Upper lobe of left lung (tissue), 6 donors: ENCODE measurements at regions not wholly inside any gene's neighbourhood (a gene's known extent, or its start where the extent isn't known, plus 50 kb on each side); places are given as distances from the start of the nearest gene placed in this dataset.

Source experiments
- ATAC-seq, 2 donors: fragments of 200-7000 bp; cut with Tn5 transposase; one replicate each; pipeline ENCODE4 v1.9.1; 2022; ENCODE audit warnings: mild to moderate bottlenecking in 2 of 2, moderate library complexity in 2 of 2; ENCODE audit not compliant: low FRiP score in 2 of 2
- DNase-seq, 2 donors: peaks; one replicate each; pipeline ENCODE4 v3.0.0-alpha.2; 2019 to 2020
- H3K27ac ChIP-seq, 4 donors: fragments of 200-600 bp; sonication (generic); one replicate each; pipeline ENCODE4 v1.5.1; 2016 to 2019
- H3K27me3 ChIP-seq, 4 donors: fragments of 200-600 bp; sonication (generic); one replicate each; pipeline ENCODE4 v1.5.1; 2017 to 2019
- H3K36me3 ChIP-seq, 4 donors: fragments of 200-600 bp; sonication (generic); one replicate each; pipeline ENCODE4 v1.5.1; 2016 to 2019
- H3K4me1 ChIP-seq, 4 donors: fragments of 200-600 bp; sonication (generic); one replicate each; pipeline ENCODE4 v1.5.1; 2018 to 2019
- H3K4me3 ChIP-seq, 4 donors: fragments of 200-600 bp; sonication (generic); one replicate each; pipeline ENCODE4 v1.5.1; 2017 to 2019; ENCODE audit warnings: mild to moderate bottlenecking in 2 of 4, moderate library complexity in 1 of 4
- H3K9me3 ChIP-seq, 4 donors: fragments of 200-600 bp; sonication (generic); one replicate each; pipeline ENCODE4 v1.5.1; 2018 to 2019
- EP300 ChIP-seq, 4 donors: sonication (generic); formaldehyde crosslinking; IDR thresholded peaks; one replicate each; pipeline ENCODE4 v1.5.1; 2017; ENCODE audit warnings: antibody characterized with exemption in 4 of 4, control low read depth in 2 of 4
- POLR2A ChIP-seq, 4 donors: fragments of 450-650 bp; IDR thresholded peaks; one replicate each; pipeline ENCODE4 v1.5.1; 2016 to 2017; ENCODE audit warnings: antibody characterized with exemption in 4 of 4, mild to moderate bottlenecking in 2 of 4
- POLR2AphosphoS5 ChIP-seq, 2 donors: sonication (generic); formaldehyde crosslinking; IDR thresholded peaks; one replicate each; pipeline ENCODE4 v1.5.1; 2017; ENCODE audit warnings: antibody characterized with exemption in 2 of 2
- WGBS, 2 donors: methylation state at CpG; one replicate each; pipeline ENCODE4 v1.1.5; 2017 to 2018; 5-methylcytosine and 5-hydroxymethylcytosine counted together
- TF ChIP-seq, protein P1 (sequence below), 6 experiments: fragments of 450-650 bp in 4 of 6; fragments of 200-600 bp in 2 of 6; sonication (generic) in 2 of 6; IDR thresholded peaks; one replicate each; pipeline ENCODE4 v1.5.1; 2016 to 2019; ENCODE audit warnings: antibody characterized with exemption in 6 of 6
- donor health status: DM: no; HTN: no; CAD: no; lungs with moderate emphysema.
- donor health status: DM: no; HTN: yes; CAD: no; lungs with severe emphysema.

DNA sequence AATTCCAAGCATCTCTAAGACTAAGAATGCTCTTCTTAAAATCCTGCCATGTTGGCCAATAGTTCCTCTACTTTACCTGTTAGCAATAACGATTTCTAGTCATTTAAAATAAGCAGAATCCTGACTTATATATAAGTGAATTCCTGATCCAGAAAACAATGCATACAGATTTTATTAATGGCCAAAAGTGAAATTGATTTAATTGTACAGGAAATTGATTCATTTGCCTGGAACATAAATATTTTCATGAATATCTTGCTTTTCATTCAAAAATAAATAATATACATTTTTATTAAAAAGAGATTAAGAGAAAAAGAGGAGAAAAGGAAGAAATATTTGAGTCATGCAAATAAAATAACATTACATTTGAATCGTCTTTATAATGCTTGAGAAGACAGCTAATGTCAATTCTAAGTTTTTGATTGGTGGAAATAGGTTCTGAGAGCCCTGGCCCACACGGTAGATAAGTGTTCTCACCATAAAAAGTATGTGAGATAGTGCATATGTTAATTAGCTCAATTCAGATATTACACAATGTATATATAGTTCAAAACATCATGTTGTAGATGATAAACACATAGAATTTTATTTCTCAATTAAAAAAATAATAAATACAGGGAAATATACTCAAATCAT is 323.2 kb upstream of the MIR17HG start:
- TF ChIP-seq POLR2AphosphoS5 (IDR thresholded peaks at IDR 0.05) (no peak), POLR2A (IDR thresholded peaks at IDR 0.05) (no peak), EP300 (IDR thresholded peaks at IDR 0.05) (no peak)
- TF ChIP-seq, protein P1, sequence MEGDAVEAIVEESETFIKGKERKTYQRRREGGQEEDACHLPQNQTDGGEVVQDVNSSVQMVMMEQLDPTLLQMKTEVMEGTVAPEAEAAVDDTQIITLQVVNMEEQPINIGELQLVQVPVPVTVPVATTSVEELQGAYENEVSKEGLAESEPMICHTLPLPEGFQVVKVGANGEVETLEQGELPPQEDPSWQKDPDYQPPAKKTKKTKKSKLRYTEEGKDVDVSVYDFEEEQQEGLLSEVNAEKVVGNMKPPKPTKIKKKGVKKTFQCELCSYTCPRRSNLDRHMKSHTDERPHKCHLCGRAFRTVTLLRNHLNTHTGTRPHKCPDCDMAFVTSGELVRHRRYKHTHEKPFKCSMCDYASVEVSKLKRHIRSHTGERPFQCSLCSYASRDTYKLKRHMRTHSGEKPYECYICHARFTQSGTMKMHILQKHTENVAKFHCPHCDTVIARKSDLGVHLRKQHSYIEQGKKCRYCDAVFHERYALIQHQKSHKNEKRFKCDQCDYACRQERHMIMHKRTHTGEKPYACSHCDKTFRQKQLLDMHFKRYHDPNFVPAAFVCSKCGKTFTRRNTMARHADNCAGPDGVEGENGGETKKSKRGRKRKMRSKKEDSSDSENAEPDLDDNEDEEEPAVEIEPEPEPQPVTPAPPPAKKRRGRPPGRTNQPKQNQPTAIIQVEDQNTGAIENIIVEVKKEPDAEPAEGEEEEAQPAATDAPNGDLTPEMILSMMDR (IDR thresholded peaks at IDR 0.05), result no peak
- DNase-seq (no peak), ATAC-seq (no peak)
- Histone ChIP-seq H3K27ac (no peak overlapping the region), H3K27me3 (no peaks in the 10 kb centered on the region), H3K36me3 (no peaks in the 10 kb centered on the region), H3K4me1 (no peaks in the 10 kb centered on the region), H3K9me3 (no peaks in the 10 kb centered on the region), H3K4me3 (no peak overlapping the region)
- WGBS, 2 donors, result 77 to 79% methylated on average over 3 of the region's 3 CpGs

DNA sequence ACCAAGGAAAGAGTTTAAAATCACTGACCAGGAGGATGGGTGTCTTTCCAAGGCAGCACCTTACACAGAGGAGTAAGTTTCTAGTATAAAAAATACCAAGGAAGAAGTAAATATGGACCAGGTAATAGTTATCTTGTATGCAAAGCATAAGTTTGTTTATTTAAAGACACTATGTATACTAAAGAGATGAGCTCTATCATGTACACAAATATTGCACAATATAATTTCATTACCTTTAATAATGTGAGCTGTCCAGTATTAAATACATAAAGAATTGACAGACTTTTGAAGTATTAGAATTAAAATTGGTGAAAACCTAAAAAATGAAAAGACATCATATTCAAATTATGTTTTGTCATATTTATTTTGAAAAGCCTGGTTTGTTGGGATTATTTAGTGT is 322.0 kb upstream of the MIR17HG start:
- Histone ChIP-seq H3K27me3 (no peaks in the 10 kb centered on the region), H3K4me1 (no peaks in the 10 kb centered on the region), H3K9me3 (no peaks in the 10 kb centered on the region), H3K36me3 (no peaks in the 10 kb centered on the region), H3K4me3 (no peak overlapping the region), H3K27ac (no peak overlapping the region)
- DNase-seq (no peak), ATAC-seq (no peak)
- TF ChIP-seq EP300 (IDR thresholded peaks at IDR 0.05), result no peak
- no peak for TF ChIP-seq POLR2AphosphoS5 (IDR thresholded peaks at IDR 0.05)
- TF ChIP-seq POLR2A (IDR thresholded peaks at IDR 0.05), result no peak
- TF ChIP-seq, protein P1 (IDR thresholded peaks at IDR 0.05), result no peak

DNA sequence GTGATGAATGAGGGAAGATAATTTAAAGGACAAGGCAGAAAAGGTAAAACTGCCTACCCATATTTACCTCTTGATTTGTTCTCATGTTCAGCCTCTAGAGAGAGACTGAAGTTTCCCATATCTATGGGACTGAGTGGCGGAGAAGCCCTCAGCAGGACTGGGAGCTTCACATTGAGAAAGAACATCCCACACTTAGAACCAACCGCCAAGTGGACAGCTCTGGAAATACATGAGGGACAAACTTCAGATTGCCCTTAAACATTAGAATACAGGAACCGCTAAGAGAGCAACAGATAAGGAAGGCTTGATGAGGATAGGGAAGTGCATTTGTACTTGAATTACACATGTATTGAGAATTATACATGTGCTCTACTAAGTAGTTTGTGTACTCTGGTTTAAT is 316.0 kb upstream of the MIR17HG start:
- no peaks in the 10 kb centered on the region for H3K27me3 ChIP-seq
- TF ChIP-seq, protein P1 (IDR thresholded peaks at IDR 0.05), result no peak
- no peak for TF ChIP-seq POLR2A (IDR thresholded peaks at IDR 0.05)
- TF ChIP-seq EP300 (IDR thresholded peaks at IDR 0.05), result no peak
- TF ChIP-seq POLR2AphosphoS5 (IDR thresholded peaks at IDR 0.05), result no peak
- H3K9me3 ChIP-seq, result no peaks in the 10 kb centered on the region
- H3K27ac ChIP-seq, result no peak overlapping the region
- no peaks in the 10 kb centered on the region for H3K36me3 ChIP-seq
- ATAC-seq (no peak), DNase-seq (no peak)
- H3K4me1 ChIP-seq, result no peaks in the 10 kb centered on the region
- WGBS, 2 donors, result 92 to 94% methylated on average over 3 of the region's 3 CpGs
- H3K4me3 ChIP-seq, result no peak overlapping the region

DNA sequence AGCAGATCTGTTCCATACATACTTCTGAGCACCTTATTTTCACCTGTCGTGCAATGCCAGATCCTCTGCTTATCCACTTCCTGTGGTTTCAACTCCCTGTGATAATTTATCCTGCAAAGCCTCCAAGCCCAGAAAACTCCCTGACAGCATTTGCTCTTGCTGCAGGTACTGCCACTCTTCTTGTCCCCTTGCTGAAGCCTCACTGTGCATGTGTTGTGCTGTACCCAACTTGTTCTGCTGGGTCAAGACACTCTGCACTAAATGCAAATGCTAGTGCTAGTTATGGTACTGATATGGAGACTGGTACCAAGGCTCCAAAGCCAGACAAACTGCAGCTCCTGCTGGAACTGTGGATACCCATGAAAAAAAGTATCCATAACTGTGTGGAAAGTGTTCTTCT is 315.4 kb upstream of the MIR17HG start:
- ATAC-seq, result no peak
- TF ChIP-seq, protein P1 (IDR thresholded peaks at IDR 0.05), result no peak
- TF ChIP-seq EP300 (IDR thresholded peaks at IDR 0.05), result no peak
- no peak overlapping the region for H3K27ac ChIP-seq

DNA sequence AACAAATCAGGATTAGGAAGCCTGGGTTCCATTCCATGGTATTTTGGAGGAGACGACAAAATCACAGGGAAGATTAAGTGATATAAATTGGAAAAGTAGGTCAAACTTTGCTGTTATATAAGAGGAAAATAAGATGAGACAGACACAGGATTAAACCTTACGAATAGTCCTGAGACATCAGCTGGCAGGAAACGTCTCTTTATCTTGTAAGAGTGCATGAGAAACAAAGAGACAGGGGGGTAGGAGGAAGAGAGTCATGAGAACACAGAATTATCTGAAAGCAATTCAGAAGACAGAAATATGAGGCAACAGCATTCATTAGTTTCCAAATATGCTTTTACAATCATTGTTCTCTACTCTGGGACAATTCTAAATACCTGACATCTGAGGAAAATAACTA is 310.6 kb upstream of the MIR17HG start:
- Histone ChIP-seq H3K27me3 (no peaks in the 10 kb centered on the region), H3K36me3 (no peaks in the 10 kb centered on the region), H3K9me3 (no peaks in the 10 kb centered on the region), H3K4me3 (no peak overlapping the region), H3K27ac (no peak overlapping the region), H3K4me1 (no peaks in the 10 kb centered on the region)
- no peak for DNase-seq
- TF ChIP-seq EP300 (IDR thresholded peaks at IDR 0.05) (no peak), POLR2AphosphoS5 (IDR thresholded peaks at IDR 0.05) (no peak), POLR2A (IDR thresholded peaks at IDR 0.05) (no peak)
- TF ChIP-seq, protein P1 (IDR thresholded peaks at IDR 0.05), result no peak
- no peak for ATAC-seq
- 60 to 70% methylated on average over 3 of the region's 3 CpGs for WGBS, 2 donors

More for the DNA sequence above, 315.4 kb upstream of the MIR17HG start:
- H3K36me3 ChIP-seq, result no peaks in the 10 kb centered on the region
- no peak overlapping the region for H3K4me3 ChIP-seq
- DNase-seq, result no peak
- WGBS, 2 donors, result 0 to 41% methylated on average over 1 of the region's 1 CpG
- H3K27me3 ChIP-seq, result no peaks in the 10 kb centered on the region
- no peaks in the 10 kb centered on the region for H3K9me3 ChIP-seq
- no peaks in the 10 kb centered on the region for H3K4me1 ChIP-seq
